AG10803 (cell line): ENCODE measurements at regions not wholly inside any gene's neighbourhood (a gene's known extent, or its start where the extent isn't known, plus 50 kb on each side); places are given as distances from the start of the nearest gene placed in this dataset.
"Not testable (repeated sequence)": the region's sequence is repeated elsewhere in the genome, so short reads cannot be mapped to it uniquely, and the experiment has no call there.

ENCODE experiments used
- DNase-seq: peaks from one replicate; pipeline ENCODE4 v3.0.0; 2010; ENCODE audit warnings: low read depth
- H3K4me3 ChIP-seq: 2 replicates; pipeline ENCODE4 v1.5.1; 2011; ENCODE audit warnings: mild to moderate bottlenecking, low read length, control low read depth
- TF ChIP-seq, protein P1 (sequence below): conservative IDR thresholded peaks from 2 replicates; pipeline ENCODE4 v1.5.1; 2011; ENCODE audit warnings: mild to moderate bottlenecking, low read length, control low read depth, inconsistent platforms

DNA sequence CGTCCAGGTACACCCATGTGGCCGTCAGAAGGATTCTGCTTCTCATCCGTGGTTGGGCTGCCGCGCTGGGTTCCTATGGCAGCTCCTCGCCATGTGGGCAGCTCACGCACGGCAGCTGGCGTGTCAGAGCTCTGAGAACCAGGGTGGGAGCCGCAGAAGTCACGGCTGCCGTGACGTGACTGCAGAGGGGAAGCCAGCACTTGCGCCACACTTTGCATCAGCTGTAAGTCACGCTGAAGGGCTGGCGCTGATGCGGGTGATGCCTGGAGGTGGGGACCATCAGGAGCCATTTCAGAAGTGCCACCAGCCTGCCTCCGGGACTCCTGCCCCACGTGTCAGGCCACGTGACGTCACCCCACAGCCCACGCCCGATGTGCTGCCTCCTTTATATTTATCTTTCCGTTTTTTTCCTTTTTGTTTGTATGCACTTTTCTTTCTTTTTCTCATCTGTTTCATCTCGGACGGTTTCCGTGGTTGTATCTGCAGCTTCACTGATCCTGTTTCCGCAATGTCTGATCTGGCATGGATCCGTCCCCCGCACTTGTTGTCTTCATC lies 133.2 kb downstream of the IGLL1 start:
- TF ChIP-seq, protein P1, sequence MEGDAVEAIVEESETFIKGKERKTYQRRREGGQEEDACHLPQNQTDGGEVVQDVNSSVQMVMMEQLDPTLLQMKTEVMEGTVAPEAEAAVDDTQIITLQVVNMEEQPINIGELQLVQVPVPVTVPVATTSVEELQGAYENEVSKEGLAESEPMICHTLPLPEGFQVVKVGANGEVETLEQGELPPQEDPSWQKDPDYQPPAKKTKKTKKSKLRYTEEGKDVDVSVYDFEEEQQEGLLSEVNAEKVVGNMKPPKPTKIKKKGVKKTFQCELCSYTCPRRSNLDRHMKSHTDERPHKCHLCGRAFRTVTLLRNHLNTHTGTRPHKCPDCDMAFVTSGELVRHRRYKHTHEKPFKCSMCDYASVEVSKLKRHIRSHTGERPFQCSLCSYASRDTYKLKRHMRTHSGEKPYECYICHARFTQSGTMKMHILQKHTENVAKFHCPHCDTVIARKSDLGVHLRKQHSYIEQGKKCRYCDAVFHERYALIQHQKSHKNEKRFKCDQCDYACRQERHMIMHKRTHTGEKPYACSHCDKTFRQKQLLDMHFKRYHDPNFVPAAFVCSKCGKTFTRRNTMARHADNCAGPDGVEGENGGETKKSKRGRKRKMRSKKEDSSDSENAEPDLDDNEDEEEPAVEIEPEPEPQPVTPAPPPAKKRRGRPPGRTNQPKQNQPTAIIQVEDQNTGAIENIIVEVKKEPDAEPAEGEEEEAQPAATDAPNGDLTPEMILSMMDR: no peak
- DNase-seq: no peak
- no peak overlapping the region for H3K4me3 ChIP-seq

DNA sequence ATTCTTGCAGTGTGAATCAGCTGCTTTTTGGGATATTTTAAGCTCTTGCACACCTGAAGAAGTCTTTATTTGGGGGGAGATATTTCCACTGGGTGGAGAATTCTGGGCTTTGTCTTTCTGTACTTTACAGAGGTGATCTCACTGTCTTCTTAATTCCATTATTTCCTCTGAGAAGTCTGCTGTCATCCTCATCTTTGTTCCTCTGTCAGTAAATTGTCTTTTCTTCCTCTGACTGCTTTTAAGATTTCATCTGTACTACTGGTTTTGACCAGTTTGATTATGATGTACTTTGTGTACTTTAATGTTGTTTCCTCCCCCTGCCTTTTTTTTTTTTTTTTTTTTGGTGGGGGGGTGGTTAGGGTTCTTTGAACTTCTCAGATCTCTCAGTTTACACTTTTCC lies 133.9 kb downstream of the IGLL1 start:
- DNase-seq, H3K4me3 ChIP-seq: not testable (repeated sequence)

DNA sequence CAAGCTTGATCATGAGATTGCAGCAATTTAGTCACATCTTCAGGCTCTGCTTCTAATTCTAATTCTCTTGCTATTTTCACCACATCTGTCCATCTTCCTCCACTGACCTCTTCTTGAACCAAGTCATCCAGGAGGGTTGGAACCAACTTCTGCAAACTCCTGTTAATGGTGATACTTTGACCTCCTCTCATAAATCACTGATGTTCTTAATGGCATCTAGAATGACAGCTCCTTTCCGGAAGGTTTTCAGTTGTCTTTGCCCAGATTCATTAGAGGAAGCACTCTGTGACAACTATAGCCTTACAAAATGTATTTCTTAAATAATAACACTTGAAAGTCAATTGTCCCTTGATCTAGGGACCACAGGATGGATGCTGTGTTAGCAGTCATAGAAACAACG lies 136.2 kb downstream of the IGLL1 start:
- not testable (repeated sequence) for DNase-seq, H3K4me3 ChIP-seq

DNA sequence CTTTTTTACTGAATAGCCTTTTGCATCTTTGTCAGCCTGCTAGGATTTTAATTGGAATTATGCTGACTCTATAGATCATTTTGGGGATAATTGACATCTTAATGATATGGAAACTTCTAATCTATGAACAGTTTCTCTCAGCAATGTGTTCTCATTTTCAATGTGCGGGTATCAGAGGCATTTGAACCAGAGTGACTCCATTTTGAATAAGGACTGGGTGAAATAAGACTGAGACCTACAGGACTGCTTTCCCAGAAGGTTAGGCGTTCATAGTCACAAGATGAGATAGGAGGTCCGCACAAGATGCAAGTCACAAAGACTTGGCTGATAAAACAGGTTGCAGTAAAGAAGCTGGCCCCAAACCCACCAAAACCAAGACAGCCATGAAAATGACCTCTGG lies 140.5 kb downstream of the IGLL1 start:
- not testable (repeated sequence) for DNase-seq, H3K4me3 ChIP-seq

DNA sequence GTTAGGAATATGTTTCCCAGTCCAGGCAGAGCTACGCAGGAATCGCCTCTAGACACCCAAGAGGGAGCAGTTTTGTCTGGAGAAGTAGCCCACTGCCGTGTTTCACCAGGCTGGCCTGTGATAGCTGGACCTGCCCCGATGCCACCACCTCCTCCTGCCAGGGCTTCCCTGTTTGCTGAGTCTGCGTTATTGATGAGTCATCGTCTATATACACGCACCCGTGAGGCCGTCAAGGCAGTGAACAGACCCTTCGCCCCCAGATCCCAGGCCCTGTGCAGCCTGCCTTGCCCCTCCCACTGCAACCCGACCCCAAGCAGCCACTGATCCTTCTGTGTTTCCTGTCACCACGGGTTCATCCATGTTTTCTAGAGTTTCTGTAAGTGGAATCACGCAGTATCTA lies 141.9 kb downstream of the IGLL1 start:
- DNase-seq: no peak
- H3K4me3 ChIP-seq: no peak overlapping the region
- TF ChIP-seq, protein P1: no peak

DNA sequence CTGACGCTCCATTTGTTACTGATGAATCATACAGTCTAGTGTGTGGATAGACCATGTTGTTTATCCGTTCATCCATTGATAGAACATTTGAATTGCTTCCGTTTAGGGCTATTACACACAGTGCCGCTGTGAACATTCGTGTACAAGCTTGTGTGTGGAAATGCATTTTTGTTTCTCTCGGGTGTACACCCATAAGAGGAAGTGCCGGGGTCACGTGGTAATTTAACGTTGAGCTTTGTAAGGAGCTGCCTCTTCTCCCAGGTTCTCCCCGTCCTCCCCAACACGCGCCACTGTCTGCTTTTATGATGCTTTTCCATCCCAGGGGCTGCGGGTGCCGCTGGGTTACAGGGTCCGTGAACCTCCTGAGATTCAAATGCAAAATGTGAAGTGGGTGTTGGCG lies 142.3 kb downstream of the IGLL1 start:
- TF ChIP-seq, protein P1: no peak
- no peak overlapping the region for H3K4me3 ChIP-seq
- no peak for DNase-seq

DNA sequence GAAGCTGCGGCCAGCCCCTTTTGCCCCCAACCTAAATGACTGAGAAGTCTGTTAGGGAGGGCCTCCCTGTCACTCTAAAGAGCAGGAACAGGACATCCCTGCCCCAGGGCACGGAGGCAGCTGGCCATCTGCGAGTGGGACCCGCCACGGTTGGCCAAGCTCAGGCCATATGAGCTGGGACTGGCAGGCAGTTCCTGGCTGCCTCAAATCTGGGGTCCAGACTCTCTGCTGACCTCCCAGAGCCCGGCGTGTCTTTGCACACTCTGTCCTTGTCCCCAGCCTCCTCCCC lies 143.0 kb downstream of the IGLL1 start:
- DNase-seq, H3K4me3 ChIP-seq: not testable (repeated sequence)

DNA sequence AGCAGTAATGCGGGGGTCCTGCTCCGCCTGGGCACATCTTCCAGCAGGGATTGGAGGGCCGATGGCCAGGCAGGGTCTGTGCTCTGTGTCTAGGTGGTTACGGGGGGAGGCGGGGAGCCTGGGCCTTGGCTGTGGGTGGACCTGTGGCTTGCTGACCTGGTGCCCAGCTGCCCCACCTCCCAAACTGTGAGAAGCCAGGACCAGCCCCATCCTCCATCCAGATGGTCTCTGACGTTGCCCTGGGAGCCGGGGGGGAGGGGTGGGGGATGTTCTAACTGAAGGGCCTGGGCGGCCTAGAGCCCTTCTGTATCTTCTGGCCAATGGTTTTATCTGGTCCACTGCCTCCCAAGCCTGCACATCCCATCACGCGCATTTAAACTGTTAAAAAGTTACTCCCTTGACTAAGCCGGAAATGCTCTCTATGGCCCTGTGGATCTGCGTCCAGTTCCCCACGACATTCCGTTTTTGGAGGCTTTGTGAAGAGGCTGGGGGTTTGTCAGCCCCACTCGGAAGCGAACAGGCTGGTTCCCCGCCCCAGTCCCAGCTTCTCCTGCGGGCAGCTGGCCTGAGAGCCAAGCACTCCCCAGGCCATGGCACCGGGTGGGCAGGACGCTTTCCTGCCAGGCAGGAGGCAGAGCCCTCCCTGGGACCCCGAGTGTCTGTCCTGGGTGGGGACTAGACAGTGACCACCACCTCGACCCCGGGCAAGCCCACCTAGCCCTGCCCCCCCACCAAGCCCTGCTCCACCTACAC lies 143.6 kb downstream of the IGLL1 start:
- not testable (repeated sequence) for H3K4me3 ChIP-seq, DNase-seq

DNA sequence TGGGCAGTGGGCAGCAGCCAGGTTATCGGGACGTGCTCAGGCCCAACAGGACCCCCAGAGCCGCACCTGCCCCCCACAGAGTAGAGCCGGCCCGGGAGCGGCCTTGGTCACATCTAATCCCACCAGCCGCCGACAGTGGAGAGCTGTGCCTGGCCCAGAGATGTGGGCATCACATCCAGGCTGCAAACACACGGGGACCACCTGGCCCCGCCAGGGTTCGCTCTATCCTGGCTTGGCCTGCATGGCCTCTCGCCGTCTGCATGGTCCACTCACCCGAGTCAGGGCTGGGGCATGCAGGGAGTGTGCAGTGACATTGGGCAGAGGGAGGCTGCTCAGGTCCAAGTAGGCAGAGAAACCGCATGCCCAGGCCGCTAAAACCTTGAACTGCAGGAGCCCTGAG lies 144.9 kb downstream of the IGLL1 start:
- not testable (repeated sequence) for DNase-seq

DNA sequence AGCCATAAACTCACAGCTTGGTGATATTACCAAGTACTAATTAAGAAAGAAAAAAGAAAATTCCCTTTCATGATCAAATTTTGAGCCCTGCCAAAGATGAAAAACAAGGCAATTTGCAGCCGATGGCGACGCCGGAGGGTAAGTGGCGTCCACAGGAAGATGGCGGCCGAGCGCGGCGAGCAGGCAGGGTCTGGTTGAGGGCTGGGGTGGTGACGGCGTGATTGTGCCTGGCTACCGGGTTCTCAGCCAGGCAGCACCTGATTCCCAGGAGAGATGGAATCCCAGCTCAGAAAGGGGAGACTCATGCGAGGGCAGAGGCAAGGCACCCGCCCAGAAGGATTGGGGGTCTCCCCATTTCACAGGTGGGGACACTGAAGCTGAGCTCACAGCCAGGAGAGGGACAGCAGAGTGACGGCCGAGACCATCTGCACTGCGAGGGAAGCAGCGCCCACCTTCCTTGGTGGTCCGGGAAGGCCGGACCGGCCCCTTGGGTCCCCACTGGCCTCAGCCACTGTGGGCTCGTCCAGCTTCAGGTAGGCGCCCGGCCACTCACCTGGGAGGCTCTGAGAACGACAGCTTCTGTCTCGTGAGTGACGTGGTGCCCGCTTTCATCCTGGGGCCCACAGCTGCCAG lies 145.8 kb downstream of the IGLL1 start:
- DNase-seq, H3K4me3 ChIP-seq: not testable (repeated sequence)

More for the DNA sequence above, 144.9 kb downstream of the IGLL1 start:
- H3K4me3 ChIP-seq: not testable (repeated sequence)
